CD4-positive, alpha-beta memory T cell (primary cell): ENCODE measurements at regions not wholly inside any gene's neighbourhood (a gene's known extent, or its start where the extent isn't known, plus 50 kb on each side); places are given as distances from the start of the nearest gene placed in this dataset.
"Not testable (repeated sequence)": the region's sequence is repeated elsewhere in the genome, so short reads cannot be mapped to it uniquely, and the experiment has no call there.

Experiments used
- CTCF ChIA-PET: fragments of 350-600 bp; sonication (Branson Sonifier 250); formaldehyde crosslinking; loops from one replicate; lab custom pipeline; 2021; ENCODE audit warnings: inconsistent platforms; ENCODE audit not compliant: partially characterized antibody; lab: Charles Lee
- POLR2A ChIA-PET: fragments of 350-600 bp; sonication (Branson Sonifier 250); formaldehyde crosslinking; loops from one replicate; lab custom pipeline; 2021; ENCODE audit not compliant: partially characterized antibody; lab: Charles Lee
- DNase-seq, 5 donors: peaks; one replicate each; pipeline versions ENCODE4 v3.0.0 to v3.0.0-alpha.2; 2020 to 2022; ENCODE audit warnings: mixed read lengths in 1 of 5
- H3K27ac ChIP-seq: one replicate; pipeline ENCODE4 v1.7.0; 2013; ENCODE audit warnings: low read depth, low read length
- H3K27me3 ChIP-seq: 2 replicates; pipeline ENCODE4 v1.7.0; 2013; ENCODE audit warnings: mild to moderate bottlenecking, low read length, moderate library complexity; ENCODE audit not compliant: insufficient read depth
- H3K36me3 ChIP-seq: 2 replicates; pipeline ENCODE4 v1.7.0; 2013; ENCODE audit warnings: mild to moderate bottlenecking, low read length, moderate library complexity; ENCODE audit not compliant: insufficient read depth
- H3K4me1 ChIP-seq: 2 replicates; pipeline ENCODE4 v1.7.0; 2013; ENCODE audit warnings: mild to moderate bottlenecking, low read length, moderate library complexity; ENCODE audit not compliant: insufficient read depth
- H3K4me3 ChIP-seq, 2 donors: one replicate each; pipeline ENCODE4 v1.7.0; 2013; ENCODE audit warnings: low read length in 2 of 2, mild to moderate bottlenecking in 1 of 2
- H3K9me3 ChIP-seq, 2 donors: one replicate each; pipeline ENCODE4 v1.7.0; 2013; ENCODE audit warnings: low read length in 2 of 2, control low read depth in 1 of 2; ENCODE audit not compliant: control insufficient read depth in 1 of 2
- H3K27ac Mint-ChIP-seq, 7 donors: one replicate each; pipeline ENCODE4 v1.8.0; 2020 to 2021; ENCODE audit warnings: mixed read lengths in 7 of 7, mild to moderate bottlenecking in 6 of 7, inconsistent platforms in 3 of 7, moderate library complexity in 3 of 7
- H3K27me3 Mint-ChIP-seq, 2 donors: one replicate each; pipeline ENCODE4 v1.8.0; 2020 to 2021; ENCODE audit warnings: mixed read lengths in 2 of 2
- H3K36me3 Mint-ChIP-seq, 2 donors: one replicate each; pipeline ENCODE4 v1.8.0; 2020 to 2021; ENCODE audit warnings: mixed read lengths in 2 of 2, inconsistent platforms in 1 of 2, mild to moderate bottlenecking in 1 of 2
- H3K4me1 Mint-ChIP-seq, 4 donors: one replicate each; pipeline ENCODE4 v1.8.0; 2020 to 2021; ENCODE audit warnings: mixed read lengths in 4 of 4, mild to moderate bottlenecking in 1 of 4
- H3K4me3 Mint-ChIP-seq, 8 donors: one replicate each; pipeline ENCODE4 v1.8.0; 2020 to 2021; ENCODE audit warnings: mixed read lengths in 8 of 8, mild to moderate bottlenecking in 7 of 8, moderate library complexity in 6 of 8, inconsistent platforms in 3 of 8
- H3K9me3 Mint-ChIP-seq, 8 donors: one replicate each; pipeline ENCODE4 v1.8.0; 2020 to 2021; ENCODE audit warnings: mixed read lengths in 8 of 8, mild to moderate bottlenecking in 5 of 8, inconsistent platforms in 3 of 8, moderate library complexity in 1 of 8
- intact Hi-C: fragments of 100-400 bp; cut with micrococcal nuclease; formaldehyde crosslinking; loops from one replicate; pipeline ENCODE4 v1.15.1; 2023

GRCh38 chrX:120719622-120720021 is 89.8 kb upstream of the C1GALT1C1 start:
- H3K36me3 Mint-ChIP-seq, result no peaks in the 10 kb centered on the region
- no peaks in the 10 kb centered on the region for H3K27me3 Mint-ChIP-seq
- Histone ChIP-seq H3K4me1 (no peaks in the 10 kb centered on the region), H3K9me3 (no peaks in the 10 kb centered on the region), H3K36me3 (no peaks in the 10 kb centered on the region), H3K4me3 (no peak overlapping the region), H3K27me3 (no peaks in the 10 kb centered on the region), H3K27ac (no peak overlapping the region)
- H3K9me3 Mint-ChIP-seq, result peaks cover 0 to 5% (median 0%) of the 10 kb centered on the region in 8 donors
- H3K4me3 Mint-ChIP-seq, result no peak overlapping the region
- POLR2A ChIA-PET, result no interaction called here
- H3K4me1 Mint-ChIP-seq, result no peaks in the 10 kb centered on the region
- H3K27ac Mint-ChIP-seq, result no peak overlapping the region
- no peak for DNase-seq
- CTCF ChIA-PET, result no interaction called here
- intact Hi-C loops, result no loop called here

DNA sequence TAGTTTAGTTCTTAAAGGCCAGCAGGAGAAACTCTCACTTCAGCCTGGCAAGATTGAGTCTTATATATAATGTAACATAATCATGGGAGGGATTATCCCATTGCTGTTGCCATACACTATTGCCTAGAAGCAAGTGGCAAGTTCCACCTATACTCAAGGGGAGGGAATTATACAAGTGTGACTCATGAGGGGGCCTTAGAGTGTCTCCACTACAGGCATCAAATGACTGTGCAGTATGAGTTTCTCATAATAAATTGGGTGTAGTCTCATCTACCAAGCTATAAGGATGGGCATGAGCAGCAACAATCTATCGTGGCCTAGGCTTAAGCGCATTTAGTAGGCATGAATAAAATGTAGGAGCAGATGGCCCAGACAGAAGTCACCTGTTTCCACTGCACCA is 89.1 kb upstream of the C1GALT1C1 start:
- no peaks in the 10 kb centered on the region for H3K27me3 ChIP-seq
- H3K36me3 ChIP-seq, result no peaks in the 10 kb centered on the region
- Mint-ChIP-seq H3K4me1 (no peaks in the 10 kb centered on the region), H3K27me3 (no peaks in the 10 kb centered on the region), H3K4me3 (no peak overlapping the region), H3K36me3 (no peaks in the 10 kb centered on the region), H3K9me3 (peaks cover 0 to 5% (median 0%) of the 10 kb centered on the region in 8 donors), H3K27ac (no peak overlapping the region)
- no peaks in the 10 kb centered on the region for H3K4me1 ChIP-seq
- POLR2A ChIA-PET, result no interaction called here
- no peak overlapping the region for H3K27ac ChIP-seq
- no peak overlapping the region for H3K4me3 ChIP-seq
- DNase-seq, result no peak
- intact Hi-C loops, result no loop called here
- H3K9me3 ChIP-seq, result no peaks in the 10 kb centered on the region
- CTCF ChIA-PET, result no interaction called here

- H3K4me3 Mint-ChIP-seq, POLR2A ChIA-PET, H3K27me3 Mint-ChIP-seq, H3K27ac Mint-ChIP-seq, H3K4me1 ChIP-seq, CTCF ChIA-PET, H3K9me3 ChIP-seq, DNase-seq, H3K4me1 Mint-ChIP-seq, H3K27me3 ChIP-seq, intact Hi-C loops, H3K36me3 ChIP-seq, H3K4me3 ChIP-seq, H3K36me3 Mint-ChIP-seq, H3K27ac ChIP-seq: not testable (repeated sequence)
- H3K9me3 Mint-ChIP-seq, result peaks cover 0 to 14% (median 5%) of the 10 kb centered on the region in 8 donors
Observed at GRCh38 chrX:120702337-120702736, 72.5 kb upstream of the C1GALT1C1 start.

DNA sequence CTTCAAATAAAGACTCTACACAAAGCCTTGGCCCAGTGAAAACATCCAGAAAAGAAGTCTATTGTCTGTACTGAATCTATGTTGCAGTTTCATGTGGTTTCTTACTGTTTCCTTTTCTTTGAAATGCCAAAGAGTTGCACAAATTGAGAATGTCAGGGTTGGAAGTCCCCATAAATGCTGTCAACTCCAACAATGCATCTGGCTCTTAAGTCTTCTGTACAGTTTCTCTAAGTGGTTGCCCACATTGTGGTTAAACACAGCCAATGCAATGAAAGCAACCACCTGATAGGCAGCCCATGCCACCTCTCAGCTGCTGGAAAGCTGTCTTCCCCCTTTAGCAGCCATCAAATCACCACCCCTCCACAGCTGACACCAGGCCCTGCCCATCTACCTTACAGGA is 67.2 kb upstream of the C1GALT1C1 start:
- Mint-ChIP-seq H3K9me3 (peaks cover 0 to 14% (median 7%) of the 10 kb centered on the region in 8 donors), H3K4me3 (peak overlapping the region in 5 of 8 donors; percentile 51 to 72 (median 53)), H3K36me3 (no peaks in the 10 kb centered on the region), H3K27ac (peak overlapping the region; percentile 79 to 94 (median 89)), H3K4me1 (peaks cover 12 to 20% (median 14%) of the 10 kb centered on the region in 4 donors), H3K27me3 (no peaks in the 10 kb centered on the region)
- ChIA-PET CTCF (interaction anchor here (0.6 kb wide), 1 partner anchor 55 kb away, joined by 3 read pairs; no protein-coding TSS in a partner anchor), POLR2A (no interaction called here)
- Histone ChIP-seq H3K36me3 (no peaks in the 10 kb centered on the region), H3K4me1 (peaks cover 17% of the 10 kb centered on the region), H3K9me3 (no peaks in the 10 kb centered on the region), H3K4me3 (no peak overlapping the region), H3K27me3 (no peaks in the 10 kb centered on the region), H3K27ac (no peak overlapping the region)
- peak; percentile 41 to 66 (median 59) for DNase-seq
- intact Hi-C loops, result loop anchor here (10.0 kb wide), 1 partner anchor 58 kb away; no protein-coding TSS in a partner anchor

DNA sequence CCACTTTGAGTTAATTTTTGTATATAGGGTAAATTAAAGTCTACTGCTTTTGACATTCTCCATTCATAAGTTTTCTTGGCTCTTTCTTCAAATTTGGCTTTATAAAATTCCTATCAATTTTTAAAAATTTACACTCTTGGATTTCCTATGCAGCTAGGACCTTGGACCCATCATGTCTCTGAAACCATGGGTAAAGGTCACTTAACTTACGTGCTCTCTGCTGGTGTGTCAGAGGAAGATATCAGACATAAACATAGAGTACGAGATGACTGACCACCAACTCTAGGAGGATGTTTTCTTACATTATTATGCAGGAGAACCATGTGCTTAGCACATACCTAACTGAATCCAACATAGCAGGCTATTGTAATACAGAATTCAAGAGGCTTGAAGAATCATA is 62.5 kb upstream of the C1GALT1C1 start:
- H3K36me3 ChIP-seq, result no peaks in the 10 kb centered on the region
- CTCF ChIA-PET, result no interaction called here
- H3K27ac ChIP-seq, result no peak overlapping the region
- Mint-ChIP-seq H3K27ac (no peak overlapping the region), H3K4me3 (no peak overlapping the region), H3K27me3 (no peaks in the 10 kb centered on the region), H3K4me1 (peaks cover 10 to 13% (median 12%) of the 10 kb centered on the region in 4 donors), H3K36me3 (no peaks in the 10 kb centered on the region), H3K9me3 (peaks cover 0 to 4% (median 0%) of the 10 kb centered on the region in 8 donors)
- no peaks in the 10 kb centered on the region for H3K27me3 ChIP-seq
- H3K4me1 ChIP-seq, result peaks cover 13% of the 10 kb centered on the region
- DNase-seq, result no peak
- no peak overlapping the region for H3K4me3 ChIP-seq
- intact Hi-C loops, result loop anchor here (10.0 kb wide), 1 partner anchor 62 kb away; no protein-coding TSS in a partner anchor
- H3K9me3 ChIP-seq, result no peaks in the 10 kb centered on the region
- POLR2A ChIA-PET, result no interaction called here

DNA sequence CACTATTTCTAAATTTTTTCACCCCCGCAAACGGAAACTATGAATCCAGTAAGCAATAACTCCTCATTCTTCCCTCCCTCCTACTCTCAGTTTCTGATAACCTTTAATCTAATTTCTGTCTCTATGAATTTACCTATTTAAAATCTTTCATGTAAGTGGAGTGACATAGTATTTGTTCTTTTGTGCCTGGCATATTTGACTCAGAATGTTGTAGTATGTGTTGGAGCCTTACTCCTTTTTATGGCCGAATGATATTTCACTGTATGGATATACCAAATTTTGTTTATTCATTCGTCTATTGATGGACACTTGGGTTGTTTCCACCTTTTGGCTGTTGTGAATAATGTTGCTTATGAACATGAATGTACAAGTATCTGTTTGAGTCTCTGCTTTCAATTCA is 61.1 kb upstream of the C1GALT1C1 start:
- Mint-ChIP-seq H3K4me1 (no peaks in the 10 kb centered on the region), H3K4me3 (no peak overlapping the region), H3K9me3 (peaks cover 0 to 4% (median 0%) of the 10 kb centered on the region in 8 donors)

GRCh38 chrX:120690344-120690743 is 60.5 kb upstream of the C1GALT1C1 start:
- Histone ChIP-seq H3K27me3 (no peaks in the 10 kb centered on the region), H3K4me1 (no peaks in the 10 kb centered on the region), H3K27ac (no peak overlapping the region), H3K9me3 (no peaks in the 10 kb centered on the region), H3K4me3 (no peak overlapping the region), H3K36me3 (no peaks in the 10 kb centered on the region)
- Mint-ChIP-seq H3K9me3 (peaks cover 0 to 4% (median 0%) of the 10 kb centered on the region in 8 donors), H3K4me3 (no peak overlapping the region), H3K27me3 (no peaks in the 10 kb centered on the region), H3K36me3 (no peaks in the 10 kb centered on the region), H3K4me1 (no peaks in the 10 kb centered on the region), H3K27ac (peak overlapping the region in 1 of 7 donors; percentile 7)
- ChIA-PET POLR2A (no interaction called here), CTCF (interaction anchor here (0.6 kb wide), 1 partner anchor 17 kb away, joined by 3 read pairs; no protein-coding TSS in a partner anchor)
- intact Hi-C loops, result loop anchor here (10.0 kb wide), 1 partner anchor 64 kb away; no protein-coding TSS in a partner anchor
- no peak for DNase-seq

More for the DNA sequence above, 61.1 kb upstream of the C1GALT1C1 start:
- H3K4me1 ChIP-seq, result peaks cover under 1% of the 10 kb centered on the region
- Mint-ChIP-seq H3K27ac (no peak overlapping the region), H3K27me3 (no peaks in the 10 kb centered on the region), H3K36me3 (no peaks in the 10 kb centered on the region)
- H3K9me3 ChIP-seq, result no peaks in the 10 kb centered on the region
- H3K36me3 ChIP-seq, result no peaks in the 10 kb centered on the region
- DNase-seq, result no peak
- ChIA-PET POLR2A (no interaction called here), CTCF (interaction anchor here (0.6 kb wide), 1 partner anchor 17 kb away, joined by 3 read pairs; no protein-coding TSS in a partner anchor)
- H3K27me3 ChIP-seq, result no peaks in the 10 kb centered on the region
- intact Hi-C loops, result loop anchor here (10.0 kb wide), 1 partner anchor 64 kb away; no protein-coding TSS in a partner anchor
- H3K4me3 ChIP-seq, result no peak overlapping the region
- no peak overlapping the region for H3K27ac ChIP-seq
